Calu3 (cell line): ENCODE measurements at regions not wholly inside any gene's neighbourhood (a gene's known extent, or its start where the extent isn't known, plus 50 kb on each side); places are given as distances from the start of the nearest gene placed in this dataset.

Source experiments
- BruUV-seq: library from RNA; stranded (reverse); fragments of 400-500 nt; replicated peaks from 2 replicates; lab custom pipeline; 2021; lab: Mats Ljungman, UMichigan
- CTCF ChIA-PET: fragments of 300-600 bp; sonication (Branson Sonifier 250); formaldehyde crosslinking; loops from one replicate; lab custom pipeline; 2022; ENCODE audit warnings: antibody characterized with exemption; lab: Charles Lee
- DNase-seq: peaks from one replicate; pipeline ENCODE4 v3.0.0; 2022
- H3K27ac Mint-ChIP-seq: one replicate; pipeline ENCODE4 v1.8.0; 2022; ENCODE audit warnings: mixed read lengths; ENCODE audit not compliant: unreplicated experiment
- H3K27me3 Mint-ChIP-seq: one replicate; pipeline ENCODE4 v1.8.0; 2022; ENCODE audit warnings: mixed read lengths; ENCODE audit not compliant: unreplicated experiment
- H3K36me3 Mint-ChIP-seq: one replicate; pipeline ENCODE4 v1.8.0; 2022; ENCODE audit warnings: mild to moderate bottlenecking, moderate library complexity, mixed read lengths; ENCODE audit not compliant: insufficient read depth, unreplicated experiment
- H3K4me1 Mint-ChIP-seq: one replicate; pipeline ENCODE4 v1.8.0; 2022; ENCODE audit warnings: mild to moderate bottlenecking, low read depth, mixed read lengths; ENCODE audit not compliant: unreplicated experiment
- H3K4me3 Mint-ChIP-seq: one replicate; pipeline ENCODE4 v1.8.0; 2022; ENCODE audit warnings: mild to moderate bottlenecking, low read depth, moderate library complexity, mixed read lengths; ENCODE audit not compliant: unreplicated experiment
- H3K9me3 Mint-ChIP-seq: one replicate; pipeline ENCODE4 v1.8.0; 2022; ENCODE audit warnings: low read depth, mixed read lengths; ENCODE audit not compliant: unreplicated experiment
- intact Hi-C: fragments of 100-400 bp; cut with micrococcal nuclease; formaldehyde crosslinking; loops from one replicate; pipeline ENCODE4 v1.10.0; 2022; ENCODE audit not compliant: unreplicated experiment
- TF ChIP-seq, protein P1 (sequence below): fragments of 200-600 bp; IDR thresholded peaks from one replicate; pipeline ENCODE4 v1.8.0; 2022; ENCODE audit warnings: antibody characterized with exemption; ENCODE audit not compliant: unreplicated experiment

- CTCF ChIA-PET: no interaction called here
- Mint-ChIP-seq H3K27ac (no peak overlapping the region), H3K36me3 (no peaks in the 10 kb centered on the region), H3K4me3 (no peak overlapping the region), H3K9me3 (peaks cover 2% of the 10 kb centered on the region), H3K27me3 (no peaks in the 10 kb centered on the region), H3K4me1 (no peaks in the 10 kb centered on the region)
- intact Hi-C loops: no loop called here
- TF ChIP-seq, protein P1, sequence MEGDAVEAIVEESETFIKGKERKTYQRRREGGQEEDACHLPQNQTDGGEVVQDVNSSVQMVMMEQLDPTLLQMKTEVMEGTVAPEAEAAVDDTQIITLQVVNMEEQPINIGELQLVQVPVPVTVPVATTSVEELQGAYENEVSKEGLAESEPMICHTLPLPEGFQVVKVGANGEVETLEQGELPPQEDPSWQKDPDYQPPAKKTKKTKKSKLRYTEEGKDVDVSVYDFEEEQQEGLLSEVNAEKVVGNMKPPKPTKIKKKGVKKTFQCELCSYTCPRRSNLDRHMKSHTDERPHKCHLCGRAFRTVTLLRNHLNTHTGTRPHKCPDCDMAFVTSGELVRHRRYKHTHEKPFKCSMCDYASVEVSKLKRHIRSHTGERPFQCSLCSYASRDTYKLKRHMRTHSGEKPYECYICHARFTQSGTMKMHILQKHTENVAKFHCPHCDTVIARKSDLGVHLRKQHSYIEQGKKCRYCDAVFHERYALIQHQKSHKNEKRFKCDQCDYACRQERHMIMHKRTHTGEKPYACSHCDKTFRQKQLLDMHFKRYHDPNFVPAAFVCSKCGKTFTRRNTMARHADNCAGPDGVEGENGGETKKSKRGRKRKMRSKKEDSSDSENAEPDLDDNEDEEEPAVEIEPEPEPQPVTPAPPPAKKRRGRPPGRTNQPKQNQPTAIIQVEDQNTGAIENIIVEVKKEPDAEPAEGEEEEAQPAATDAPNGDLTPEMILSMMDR: no peak
- DNase-seq: no peak
- no TSS peak for BruUV-seq
Measured at GRCh38 chr18:79585395-79586370, 93.9 kb upstream of the CTDP1 start.

- CTCF ChIA-PET: no interaction called here
- BruUV-seq: no TSS peak
- Mint-ChIP-seq H3K27ac (no peak overlapping the region), H3K9me3 (peaks cover 2% of the 10 kb centered on the region), H3K4me3 (no peak overlapping the region), H3K36me3 (no peaks in the 10 kb centered on the region), H3K27me3 (peaks cover 9% of the 10 kb centered on the region), H3K4me1 (no peaks in the 10 kb centered on the region)
- TF ChIP-seq, protein P1: no peak
- DNase-seq: no peak
- intact Hi-C loops: no loop called here
Measured at GRCh38 chr18:79586436-79587225, 93.0 kb upstream of the CTDP1 start.

- CTCF ChIA-PET: no interaction called here
- no TSS peak for BruUV-seq
- no peaks in the 10 kb centered on the region for H3K4me1 Mint-ChIP-seq
- no peak overlapping the region for H3K4me3 Mint-ChIP-seq
- no peak for DNase-seq
- peaks cover 15% of the 10 kb centered on the region for H3K27me3 Mint-ChIP-seq
- intact Hi-C loops: no loop called here
- no peaks in the 10 kb centered on the region for H3K36me3 Mint-ChIP-seq
- peaks cover 2% of the 10 kb centered on the region for H3K9me3 Mint-ChIP-seq
- TF ChIP-seq, protein P1: no peak
- no peak overlapping the region for H3K27ac Mint-ChIP-seq
Measured at GRCh38 chr18:79587226-79587741, 92.3 kb upstream of the CTDP1 start.

DNA sequence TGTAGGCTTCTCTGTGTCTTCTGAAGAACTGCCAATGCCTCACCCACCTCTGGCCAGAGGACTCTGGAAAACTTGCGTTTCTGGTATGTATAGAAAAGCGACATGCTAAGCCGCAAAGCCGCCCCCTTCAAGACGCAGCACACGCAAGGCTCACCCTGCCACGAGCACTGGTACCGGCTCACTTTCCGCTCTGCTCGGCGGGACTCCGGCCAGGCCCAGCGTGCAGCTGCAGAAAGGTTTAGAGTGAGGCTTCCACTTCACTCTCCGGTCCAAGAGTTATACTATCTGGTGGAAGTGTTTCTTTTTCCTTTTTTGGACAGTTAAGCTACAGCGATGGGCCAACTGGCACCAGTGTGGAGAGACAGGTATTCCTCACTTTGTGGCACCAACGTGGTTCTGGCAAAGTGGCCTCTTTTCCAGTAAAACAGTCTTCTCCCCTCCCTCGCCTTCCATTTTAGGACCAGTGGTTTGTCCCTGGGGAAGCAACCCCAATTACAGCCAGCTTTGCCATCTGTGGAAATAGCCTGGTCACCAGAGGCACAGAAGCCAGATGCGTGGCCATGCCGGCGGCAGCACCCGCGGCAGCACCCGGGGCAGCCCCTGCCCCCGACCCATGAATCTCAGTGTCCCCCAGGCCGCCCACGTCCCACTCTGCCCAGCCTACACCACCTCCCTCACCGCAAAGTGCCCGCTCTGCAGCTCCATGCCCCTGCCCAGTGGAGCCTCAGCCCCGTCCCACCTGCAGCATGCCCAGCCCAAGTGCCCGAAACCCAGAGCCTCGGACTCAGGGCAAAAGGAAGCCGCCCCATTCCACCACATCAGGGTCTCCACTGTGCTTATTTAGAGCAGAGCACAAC lies 91.6 kb upstream of the CTDP1 start:
- CTCF ChIA-PET: no interaction called here
- no TSS peak for BruUV-seq
- Mint-ChIP-seq H3K4me3 (no peak overlapping the region), H3K4me1 (no peaks in the 10 kb centered on the region), H3K27ac (no peak overlapping the region), H3K9me3 (peaks cover 2% of the 10 kb centered on the region), H3K27me3 (peaks cover 23% of the 10 kb centered on the region), H3K36me3 (no peaks in the 10 kb centered on the region)
- intact Hi-C loops: no loop called here
- TF ChIP-seq, protein P1: no peak
- no peak for DNase-seq
